T-cell (primary cell): ENCODE measurements at regions not wholly inside any gene's neighbourhood (a gene's known extent, or its start where the extent isn't known, plus 50 kb on each side); places are given as distances from the start of the nearest gene placed in this dataset.

Source experiments
- ATAC-seq, 4 experiments: fragments of 200-7000 bp in 3 of 4; fragments of 150-1000 bp in 1 of 4; cut with Tn5 transposase; replicated peaks in 1 of 4; 1 replicate in 3 of 4; 2 replicates in 1 of 4; pipeline ENCODE4 v1.10.0; 2021; ENCODE audit warnings: moderate library complexity in 3 of 4, mild to moderate bottlenecking in 2 of 4, moderate number of reproducible peaks in 1 of 4
- CTCF ChIA-PET, 2 donors: fragments of 300-600 bp; sonication (Branson Sonifier 250); formaldehyde crosslinking; loops; one replicate each; lab custom pipeline; 2022; ENCODE audit warnings: antibody characterized with exemption in 2 of 2; lab: Charles Lee
- POLR2A ChIA-PET, 2 donors: fragments of 300-600 bp; sonication (Branson Sonifier 250); formaldehyde crosslinking; loops; one replicate each; lab custom pipeline; 2022; ENCODE audit warnings: antibody characterized with exemption in 2 of 2; lab: Charles Lee
- DNase-seq, 35 experiments: peaks; one replicate each; pipeline versions ENCODE4 v3.0.0 to v3.0.0-alpha.2; 2013 to 2023
- H3K27ac ChIP-seq: one replicate; pipeline ENCODE4 v1.5.1; 2013; ENCODE audit warnings: low read length
- H3K27me3 ChIP-seq, 2 experiments: replicated peaks in 1 of 2; 1 replicate in 1 of 2; 2 replicates in 1 of 2; pipeline versions ENCODE4 v1.6.1 to v1.7.0; 2013; ENCODE audit warnings: low read length in 1 of 2, mixed read lengths in 1 of 2; ENCODE audit not compliant: control insufficient read depth in 2 of 2, insufficient read depth in 2 of 2; ENCODE audit errors: extremely low read depth in 1 of 2
- H3K36me3 ChIP-seq, 2 donors: 1 replicate in 1 of 2; 2 replicates in 1 of 2; pipeline versions ENCODE4 v1.6.1 to v1.7.0; 2013; ENCODE audit warnings: low read length in 1 of 2; ENCODE audit not compliant: control insufficient read depth in 2 of 2, insufficient read depth in 1 of 2; ENCODE audit errors: extremely low read depth in 1 of 2
- H3K4me1 ChIP-seq, 2 experiments: 1 replicate in 1 of 2; 2 replicates in 1 of 2; pipeline versions ENCODE4 v1.6.1 to v1.7.0; 2013; ENCODE audit warnings: low read length in 2 of 2, mixed read lengths in 1 of 2; ENCODE audit not compliant: insufficient read depth in 2 of 2, control insufficient read depth in 1 of 2; ENCODE audit errors: extremely low read depth in 1 of 2
- H3K4me3 ChIP-seq, 2 donors: 1 replicate in 1 of 2; 2 replicates in 1 of 2; pipeline versions ENCODE4 v1.5.1 to v1.7.0; 2013; ENCODE audit warnings: mild to moderate bottlenecking in 2 of 2, low read length in 1 of 2, moderate library complexity in 1 of 2; ENCODE audit not compliant: control insufficient read depth in 1 of 2; ENCODE audit errors: extremely low read depth in 1 of 2
- H3K9me3 ChIP-seq: 2 replicates; pipeline ENCODE4 v1.7.0; 2013
- H3K27ac Mint-ChIP-seq, 2 donors: one replicate each; pipeline ENCODE4 v1.8.0; 2020 to 2021; ENCODE audit warnings: mild to moderate bottlenecking in 2 of 2, mixed read lengths in 2 of 2
- H3K27me3 Mint-ChIP-seq, 2 donors: one replicate each; pipeline ENCODE4 v1.8.0; 2021 to 2022; ENCODE audit warnings: mixed read lengths in 2 of 2
- H3K36me3 Mint-ChIP-seq: one replicate; pipeline ENCODE4 v1.8.0; 2021; ENCODE audit warnings: mixed read lengths
- H3K4me1 Mint-ChIP-seq, 3 donors: one replicate each; pipeline ENCODE4 v1.8.0; 2020 to 2022; ENCODE audit warnings: mixed read lengths in 3 of 3, mild to moderate bottlenecking in 1 of 3
- H3K4me3 Mint-ChIP-seq, 3 donors: one replicate each; pipeline ENCODE4 v1.8.0; 2020 to 2022; ENCODE audit warnings: mild to moderate bottlenecking in 3 of 3, mixed read lengths in 3 of 3, moderate library complexity in 3 of 3
- H3K9me3 Mint-ChIP-seq, 3 donors: one replicate each; pipeline ENCODE4 v1.8.0; 2020 to 2022; ENCODE audit warnings: mixed read lengths in 3 of 3
- WGBS: methylation state at CpG from one replicate; pipeline ENCODE4 v1.1.5; 2013; ENCODE audit warnings: missing lambda C conversion rate; ENCODE audit not compliant: insufficient coverage; 5-methylcytosine and 5-hydroxymethylcytosine counted together

- Histone ChIP-seq H3K27ac (no peak overlapping the region), H3K9me3 (no peaks in the 10 kb centered on the region), H3K36me3 (no peaks in the 10 kb centered on the region), H3K27me3 (no peaks in the 10 kb centered on the region), H3K4me3 (no peak overlapping the region), H3K4me1 (no peaks in the 10 kb centered on the region)
- Mint-ChIP-seq H3K36me3 (no peaks in the 10 kb centered on the region), H3K27me3 (peaks cover 9 to 22% of the 10 kb centered on the region in 2 donors), H3K4me1 (no peaks in the 10 kb centered on the region), H3K27ac (no peak overlapping the region), H3K9me3 (no peaks in the 10 kb centered on the region), H3K4me3 (no peak overlapping the region)
- DNase-seq (no peak), ATAC-seq (no peak)
- ChIA-PET POLR2A (no interaction called here), CTCF (no interaction called here)
- WGBS = 75% methylated on average over 3 of the region's 4 CpGs
Observed at GRCh38 chr7:113405296-113406056, 287.1 kb upstream of the SMIM30 start.

- POLR2A ChIA-PET = interaction anchor here in 1 of 2 donors (0.6 kb wide), 1 partner anchor 1584 kb away, joined by 4 read pairs; no protein-coding TSS in a partner anchor
- H3K27ac Mint-ChIP-seq = no peak overlapping the region
- H3K9me3 Mint-ChIP-seq = no peaks in the 10 kb centered on the region
- no peaks in the 10 kb centered on the region for H3K4me1 Mint-ChIP-seq
- H3K36me3 Mint-ChIP-seq = no peaks in the 10 kb centered on the region
- no peak overlapping the region for H3K27ac ChIP-seq
- CTCF ChIA-PET = interaction anchor here in 1 of 2 donors (0.6 kb wide), 1 partner anchor 789 kb away, joined by 4 read pairs; no protein-coding TSS in a partner anchor
- no peak for ATAC-seq
- DNase-seq = no peak
- 40% methylated on average over 1 of the region's 8 CpGs for WGBS
- H3K27me3 Mint-ChIP-seq = peaks cover 9 to 18% of the 10 kb centered on the region in 2 donors
- no peaks in the 10 kb centered on the region for H3K4me1 ChIP-seq
- H3K4me3 ChIP-seq = no peak overlapping the region
- no peaks in the 10 kb centered on the region for H3K27me3 ChIP-seq
- H3K9me3 ChIP-seq = no peaks in the 10 kb centered on the region
- no peaks in the 10 kb centered on the region for H3K36me3 ChIP-seq
- no peak overlapping the region for H3K4me3 Mint-ChIP-seq
Observed at GRCh38 chr7:113404245-113404644, 285.9 kb upstream of the SMIM30 start.

GRCh38 chr7:113402482-113402881 is 284.1 kb upstream of the SMIM30 start:
- CTCF ChIA-PET = no interaction called here
- no peaks in the 10 kb centered on the region for H3K9me3 Mint-ChIP-seq
- DNase-seq (no peak), ATAC-seq (no peak)
- H3K4me1 Mint-ChIP-seq = no peaks in the 10 kb centered on the region
- no peak overlapping the region for H3K27ac Mint-ChIP-seq
- Histone ChIP-seq H3K9me3 (no peaks in the 10 kb centered on the region), H3K27me3 (no peaks in the 10 kb centered on the region), H3K4me1 (no peaks in the 10 kb centered on the region), H3K27ac (no peak overlapping the region), H3K4me3 (no peak overlapping the region), H3K36me3 (no peaks in the 10 kb centered on the region)
- POLR2A ChIA-PET = interaction anchor here in 1 of 2 donors (0.5 kb wide), 1 partner anchor 970 kb away, joined by 9 read pairs; no protein-coding TSS in a partner anchor
- H3K27me3 Mint-ChIP-seq = peaks cover 9 to 13% of the 10 kb centered on the region in 2 donors
- no peak overlapping the region for H3K4me3 Mint-ChIP-seq
- no peaks in the 10 kb centered on the region for H3K36me3 Mint-ChIP-seq

- Mint-ChIP-seq H3K36me3 (no peaks in the 10 kb centered on the region), H3K27me3 (peaks cover 9 to 13% of the 10 kb centered on the region in 2 donors), H3K4me3 (no peak overlapping the region), H3K9me3 (no peaks in the 10 kb centered on the region), H3K27ac (no peak overlapping the region), H3K4me1 (no peaks in the 10 kb centered on the region)
- Histone ChIP-seq H3K36me3 (no peaks in the 10 kb centered on the region), H3K9me3 (no peaks in the 10 kb centered on the region), H3K4me3 (no peak overlapping the region), H3K4me1 (no peaks in the 10 kb centered on the region), H3K27ac (no peak overlapping the region), H3K27me3 (no peaks in the 10 kb centered on the region)
- DNase-seq (no peak), ATAC-seq (no peak)
- CTCF ChIA-PET = no interaction called here
- POLR2A ChIA-PET = no interaction called here
- 93% methylated on average over 2 of the region's 2 CpGs for WGBS
Observed at GRCh38 chr7:113402005-113402404, 283.7 kb upstream of the SMIM30 start.

- H3K9me3 Mint-ChIP-seq = no peaks in the 10 kb centered on the region
- no peaks in the 10 kb centered on the region for H3K4me1 Mint-ChIP-seq
- H3K4me3 Mint-ChIP-seq = no peak overlapping the region
- H3K27me3 Mint-ChIP-seq = peaks cover 4 to 6% of the 10 kb centered on the region in 2 donors
- Histone ChIP-seq H3K27ac (no peak overlapping the region), H3K4me1 (no peaks in the 10 kb centered on the region), H3K27me3 (no peaks in the 10 kb centered on the region), H3K4me3 (no peak overlapping the region), H3K9me3 (no peaks in the 10 kb centered on the region), H3K36me3 (no peaks in the 10 kb centered on the region)
- CTCF ChIA-PET = no interaction called here
- H3K36me3 Mint-ChIP-seq = no peaks in the 10 kb centered on the region
- 60% methylated on average over 1 of the region's 3 CpGs for WGBS
- POLR2A ChIA-PET = no interaction called here
- no peak for DNase-seq
- ATAC-seq = no peak
- H3K27ac Mint-ChIP-seq = no peak overlapping the region
Observed at GRCh38 chr7:113394856-113395255, 276.5 kb upstream of the SMIM30 start.

GRCh38 chr7:113392841-113393540 is 274.6 kb upstream of the SMIM30 start:
- no peaks in the 10 kb centered on the region for H3K36me3 Mint-ChIP-seq
- no peak overlapping the region for H3K27ac ChIP-seq
- no peak overlapping the region for H3K27ac Mint-ChIP-seq
- no peaks in the 10 kb centered on the region for H3K4me1 ChIP-seq
- no peaks in the 10 kb centered on the region for H3K36me3 ChIP-seq
- H3K27me3 ChIP-seq = no peaks in the 10 kb centered on the region
- WGBS = no CpG with 5 or more reads among the region's 2 CpGs
- ChIA-PET POLR2A (no interaction called here), CTCF (interaction anchor here in 1 of 2 donors (0.5 kb wide), 1 partner anchor 1484 kb away, joined by 6 read pairs; no protein-coding TSS in a partner anchor)
- no peak for DNase-seq
- no peak overlapping the region for H3K4me3 ChIP-seq
- H3K9me3 Mint-ChIP-seq = peaks cover 0 to 6% (median 4%) of the 10 kb centered on the region in 3 donors
- no peaks in the 10 kb centered on the region for H3K4me1 Mint-ChIP-seq
- ATAC-seq = no peak
- H3K4me3 Mint-ChIP-seq = no peak overlapping the region
- no peaks in the 10 kb centered on the region for H3K9me3 ChIP-seq
- H3K27me3 Mint-ChIP-seq = peaks cover 4 to 10% of the 10 kb centered on the region in 2 donors
